ENCODE measurements at regions not wholly inside any gene's neighbourhood (a gene's known extent, or its start where the extent isn't known, plus 50 kb on each side); places are given as distances from the start of the nearest gene placed in this dataset.

- DNase-seq, result no peak
Observed at GRCh38 chr12:59839514-59839913, 243.7 kb downstream of the SLC16A7 start.

- DNase-seq, result no peak
Observed at GRCh38 chr12:59843260-59843843, 247.5 kb downstream of the SLC16A7 start.

GRCh38 chr12:59844750-59845149 is 248.9 kb downstream of the SLC16A7 start:
- DNase-seq, result no peak

GRCh38 chr12:59845293-59845692 is 249.5 kb downstream of the SLC16A7 start:
- DNase-seq, result no peak

- DNase-seq, result no peak
Observed at GRCh38 chr12:59847127-59847526, 251.3 kb downstream of the SLC16A7 start.

GRCh38 chr12:59850268-59850667 is 254.4 kb downstream of the SLC16A7 start:
- no peak for DNase-seq

GRCh38 chr12:59858508-59859170 is 262.8 kb downstream of the SLC16A7 start:
- DNase-seq, result no peak

GRCh38 chr12:59859171-59859510 is 263.3 kb downstream of the SLC16A7 start:
- no peak for DNase-seq

GRCh38 chr12:59861635-59862034 is 265.8 kb downstream of the SLC16A7 start:
- no peak for DNase-seq

GRCh38 chr12:59867055-59867454 is 271.2 kb downstream of the SLC16A7 start:
- DNase-seq, result no peak

- DNase-seq, result no peak
Observed at GRCh38 chr12:59867689-59868088, 271.9 kb downstream of the SLC16A7 start.

- no peak for DNase-seq
Observed at GRCh38 chr12:59871779-59872178, 275.9 kb downstream of the SLC16A7 start.

- no peak for DNase-seq
Observed at GRCh38 chr12:59873136-59873535, 277.3 kb downstream of the SLC16A7 start.

GRCh38 chr12:59874781-59875180 is 279.0 kb downstream of the SLC16A7 start:
- no peak for DNase-seq

- no peak for DNase-seq
Observed at GRCh38 chr12:59886131-59886733, 290.4 kb downstream of the SLC16A7 start.

GRCh38 chr12:59887178-59887577 is 291.3 kb downstream of the SLC16A7 start:
- DNase-seq, result no peak

- no peak for DNase-seq
Observed at GRCh38 chr12:59890896-59891579, 295.2 kb downstream of the SLC16A7 start.

- no peak for DNase-seq
Observed at GRCh38 chr12:59895166-59895775, 299.4 kb downstream of the SLC16A7 start.

- no peak for DNase-seq
Observed at GRCh38 chr12:59904874-59905521, 309.2 kb downstream of the SLC16A7 start.

- DNase-seq, result no peak
Observed at GRCh38 chr12:59911516-59911915, 315.7 kb downstream of the SLC16A7 start.

GRCh38 chr12:59916988-59917387 is 321.2 kb downstream of the SLC16A7 start:
- no peak for DNase-seq

- no peak for DNase-seq
Observed at GRCh38 chr12:59927032-59927431, 331.2 kb downstream of the SLC16A7 start.

Measured in left kidney (tissue), 1 donor.